ENCODE measurements at regions not wholly inside any gene's neighbourhood (a gene's known extent, or its start where the extent isn't known, plus 50 kb on each side); places are given as distances from the start of the nearest gene placed in this dataset.

DNA sequence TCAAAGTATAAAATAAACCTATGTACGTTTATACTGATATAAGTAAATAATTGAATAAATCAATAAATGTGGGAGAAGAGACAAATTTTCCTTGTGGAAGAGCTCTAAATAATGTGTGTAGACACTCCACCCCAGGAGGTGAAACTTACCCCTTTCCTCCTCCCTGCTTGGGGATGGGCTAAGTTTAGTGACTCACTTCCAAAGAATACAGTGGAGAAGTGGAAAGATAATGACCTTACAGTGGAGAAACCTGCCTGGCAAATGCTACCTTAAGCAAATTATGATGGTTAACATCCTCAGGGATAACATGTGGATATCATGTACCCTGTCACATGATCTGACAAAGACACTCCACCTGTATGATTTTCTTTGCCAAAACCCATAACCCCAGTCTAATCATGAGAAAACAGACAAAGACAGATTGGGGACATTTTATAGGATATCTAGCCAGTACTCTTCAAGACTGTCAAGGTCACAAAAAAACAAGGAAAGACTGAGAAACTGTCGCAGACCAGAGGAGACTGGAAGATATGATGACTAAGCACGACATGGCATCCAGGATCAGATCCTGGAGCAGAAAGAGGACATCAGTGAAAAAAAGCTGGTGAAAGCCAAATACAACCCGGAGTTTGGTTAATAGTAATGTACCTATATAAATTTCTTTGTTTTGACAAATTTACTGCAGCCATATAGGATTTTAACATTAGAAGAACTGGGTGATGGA is 195.5 kb upstream of the PRDM1 start:
- H3K4me2 ChIP-seq (replicated peaks; ENCODE audit: extremely low read depth, low read length, poor library complexity, severe bottlenecking) = no peak overlapping the region
- peaks cover 44% of the 10 kb centered on the region for H3K4me1 Mint-ChIP-seq
- H3K4me3 Mint-ChIP-seq = no peak overlapping the region

DNA sequence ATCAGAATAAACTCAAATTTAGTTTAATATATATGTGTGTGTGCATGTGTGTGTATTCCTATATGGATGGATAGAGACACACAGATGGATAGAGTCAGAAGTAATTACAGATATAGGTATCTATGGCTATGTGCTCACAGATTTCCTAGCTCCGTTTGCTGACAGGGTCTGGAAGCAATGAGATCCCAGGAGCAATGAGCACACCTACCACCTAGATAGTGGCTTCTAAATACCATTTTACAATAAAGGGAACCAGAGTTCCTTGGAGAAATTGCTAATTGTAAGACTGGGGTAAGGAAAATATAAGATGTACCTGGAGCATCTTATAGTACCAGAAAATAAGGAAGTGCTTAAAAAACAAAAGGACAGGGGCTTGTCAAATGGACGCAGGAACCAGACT is 196.2 kb upstream of the PRDM1 start:
- H3K79me2 ChIP-seq (ENCODE audit: insufficient read depth, low read length) = no peaks in the 10 kb centered on the region
- WGBS (ENCODE audit: insufficient coverage) = no CpG with 5 or more reads among the region's 2 CpGs

More for the DNA sequence above, 195.5 kb upstream of the PRDM1 start:
- Mint-ChIP-seq H3K27ac (no peak overlapping the region), H3K36me3 (no peaks in the 10 kb centered on the region), H3K9me3 (peaks cover 0 to 3% (median 0%) of the 10 kb centered on the region in 7 donors), H3K27me3 (ENCODE audit: low read depth in 3 of 3) (peaks cover 0 to 3% (median 0%) of the 10 kb centered on the region in 3 donors)
- no peak for TF ChIP-seq CTCF (IDR thresholded peaks at IDR 0.05)
- Histone ChIP-seq H3K9me3 (replicated peaks in 1 of 2; ENCODE audit: control insufficient read depth in 1 of 2, insufficient read depth in 1 of 2, low read length in 2 of 2) (peaks cover 0 to 2% of the 10 kb centered on the region in 2 donors), H3K4me3 (replicated peaks in 1 of 3; ENCODE audit: low read depth in 2 of 3, low read length in 3 of 3) (no peak overlapping the region), H3K79me2 (ENCODE audit: insufficient read depth, low read length) (no peaks in the 10 kb centered on the region), H3K9ac (ENCODE audit: insufficient read depth, low read length, poor library complexity, severe bottlenecking) (no peak overlapping the region), H3K27ac (ENCODE audit: low read depth in 1 of 2, low read length in 2 of 2) (no peak overlapping the region), H3K27me3 (ENCODE audit: control insufficient read depth in 2 of 2, insufficient read depth in 2 of 2, low read length in 2 of 2) (no peaks in the 10 kb centered on the region), H2AFZ (ENCODE audit: insufficient read depth, low read depth, low read length, poor library complexity, severe bottlenecking) (no peak overlapping the region), H3K4me1 (ENCODE audit: control insufficient read depth in 1 of 2, insufficient read depth in 2 of 2, low read length in 2 of 2) (peaks cover 33 to 34% of the 10 kb centered on the region in 2 donors), H4K20me1 (ENCODE audit: insufficient read depth, low read length) (no peaks in the 10 kb centered on the region), H3K36me3 (replicated peaks in 1 of 2; ENCODE audit: control insufficient read depth in 1 of 2, insufficient read depth in 2 of 2, low read length in 2 of 2) (no peaks in the 10 kb centered on the region)
- 100% methylated on average over 2 of the region's 4 CpGs for WGBS (ENCODE audit: insufficient coverage)
- DNase-seq = no peak
- intact Hi-C loops (cut with micrococcal nuclease) = loop anchor here in 1 of 2 donors (10.0 kb wide), 1 partner anchor 96 kb away; no protein-coding TSS in a partner anchor

More for the DNA sequence above, 196.2 kb upstream of the PRDM1 start:
- Histone ChIP-seq H3K27ac (ENCODE audit: low read depth in 1 of 2, low read length in 2 of 2) (no peak overlapping the region), H4K20me1 (ENCODE audit: insufficient read depth, low read length) (no peaks in the 10 kb centered on the region), H3K9me3 (replicated peaks in 1 of 2; ENCODE audit: control insufficient read depth in 1 of 2, insufficient read depth in 1 of 2, low read length in 2 of 2) (peaks cover 0 to 2% of the 10 kb centered on the region in 2 donors), H3K4me1 (ENCODE audit: control insufficient read depth in 1 of 2, insufficient read depth in 2 of 2, low read length in 2 of 2) (peaks cover 38 to 41% of the 10 kb centered on the region in 2 donors), H3K4me2 (replicated peaks; ENCODE audit: extremely low read depth, low read length, poor library complexity, severe bottlenecking) (no peak overlapping the region), H3K4me3 (replicated peaks in 1 of 3; ENCODE audit: low read depth in 2 of 3, low read length in 3 of 3) (no peak overlapping the region), H3K36me3 (replicated peaks in 1 of 2; ENCODE audit: control insufficient read depth in 1 of 2, insufficient read depth in 2 of 2, low read length in 2 of 2) (no peaks in the 10 kb centered on the region), H2AFZ (ENCODE audit: insufficient read depth, low read depth, low read length, poor library complexity, severe bottlenecking) (no peak overlapping the region), H3K9ac (ENCODE audit: insufficient read depth, low read length, poor library complexity, severe bottlenecking) (no peak overlapping the region), H3K27me3 (ENCODE audit: control insufficient read depth in 2 of 2, insufficient read depth in 2 of 2, low read length in 2 of 2) (no peaks in the 10 kb centered on the region)
- peaks cover 47% of the 10 kb centered on the region for H3K4me1 Mint-ChIP-seq
- TF ChIP-seq CTCF (IDR thresholded peaks at IDR 0.05) = no peak
- no peak overlapping the region for H3K27ac Mint-ChIP-seq
- no peak overlapping the region for H3K4me3 Mint-ChIP-seq
- intact Hi-C loops (cut with micrococcal nuclease) = loop anchor here (10.0 kb wide), 4 partner anchors 45 to 275 kb away; partner anchors contain the start of gene PRDM1 (in 1 of the 2)
- H3K36me3 Mint-ChIP-seq = peaks cover 0 to 4% of the 10 kb centered on the region in 2 donors
- no peak for DNase-seq
- peaks cover 0 to 3% (median 0%) of the 10 kb centered on the region in 7 donors for H3K9me3 Mint-ChIP-seq
- H3K27me3 Mint-ChIP-seq (ENCODE audit: low read depth in 3 of 3) = peaks cover 0 to 3% (median 0%) of the 10 kb centered on the region in 3 donors
